ENCODE measurements at regions not wholly inside any gene's neighbourhood (a gene's known extent, or its start where the extent isn't known, plus 50 kb on each side); places are given as distances from the start of the nearest gene placed in this dataset.
"Not testable (repeated sequence)": the region's sequence is repeated elsewhere in the genome, so short reads cannot be mapped to it uniquely, and the experiment has no call there.

GRCh38 chr3:103189941-103190340 lies 755.1 kb downstream of the ZPLD1 start:
- no peak for DNase-seq

- no peak for DNase-seq
These were observed 760.4 kb downstream of the ZPLD1 start for GRCh38 chr3:103195216-103195615.

GRCh38 chr3:103203441-103203840 lies 768.6 kb downstream of the ZPLD1 start:
- DNase-seq, result no peak

GRCh38 chr3:103210583-103210982 lies 775.8 kb downstream of the ZPLD1 start:
- no peak for DNase-seq

GRCh38 chr3:103218146-103218545 lies 783.3 kb downstream of the ZPLD1 start:
- no peak for DNase-seq

- no peak for DNase-seq
These were observed 784.0 kb downstream of the ZPLD1 start for GRCh38 chr3:103218793-103219192.

- DNase-seq, result no peak
These were observed 792.8 kb downstream of the ZPLD1 start for GRCh38 chr3:103227651-103228050.

- DNase-seq, result no peak
These were observed 812.6 kb downstream of the ZPLD1 start for GRCh38 chr3:103247459-103247858.

- DNase-seq, result not testable (repeated sequence)
These were observed 820.0 kb downstream of the ZPLD1 start for GRCh38 chr3:103254827-103255226.

- no peak for DNase-seq
These were observed 834.5 kb downstream of the ZPLD1 start for GRCh38 chr3:103269287-103269686.

- no peak for DNase-seq
These were observed 836.8 kb downstream of the ZPLD1 start for GRCh38 chr3:103271575-103271974.

- no peak for DNase-seq
These were observed 861.3 kb downstream of the ZPLD1 start for GRCh38 chr3:103295974-103296570.

GRCh38 chr3:103297502-103297901 lies 862.7 kb downstream of the ZPLD1 start:
- not testable (repeated sequence) for DNase-seq

GRCh38 chr3:103306104-103306503 lies 871.3 kb downstream of the ZPLD1 start:
- DNase-seq, result no peak

GRCh38 chr3:103308921-103309320 lies 874.1 kb downstream of the ZPLD1 start:
- no peak for DNase-seq

- no peak for DNase-seq
These were observed 885.1 kb downstream of the ZPLD1 start for GRCh38 chr3:103319912-103320311.

GRCh38 chr3:103337179-103337845 lies 902.5 kb downstream of the ZPLD1 start:
- no peak for DNase-seq

- no peak for DNase-seq
These were observed 906.3 kb downstream of the ZPLD1 start for GRCh38 chr3:103341078-103341606.

GRCh38 chr3:103342205-103342731 lies 907.5 kb downstream of the ZPLD1 start:
- no peak for DNase-seq

- DNase-seq, result no peak
These were observed 914.9 kb downstream of the ZPLD1 start for GRCh38 chr3:103349760-103350159.

- DNase-seq, result no peak
These were observed 930.7 kb downstream of the ZPLD1 start for GRCh38 chr3:103365467-103365866.

- DNase-seq, result no peak
These were observed 932.7 kb downstream of the ZPLD1 start for GRCh38 chr3:103367481-103367880.

GRCh38 chr3:103371411-103371810 lies 936.6 kb downstream of the ZPLD1 start:
- no peak for DNase-seq

GRCh38 chr3:103372031-103372430 lies 937.2 kb downstream of the ZPLD1 start:
- no peak for DNase-seq

Measured in stimulated activated CD4-positive, alpha-beta T cell treated with anti-CD3 and anti-CD28 coated beads, Interleukin-1b, Interleukin-23, amount 100 ng/mL, for 48 hours (primary cell).